ENCODE measurements at regions not wholly inside any gene's neighbourhood (a gene's known extent, or its start where the extent isn't known, plus 50 kb on each side); places are given as distances from the start of the nearest gene placed in this dataset.

GRCh38 chr2:103387888-103388287, 626.1 kb downstream of the TMEM182 start:
- Histone ChIP-seq H3K9me3 (replicated peaks; ENCODE audit: control insufficient read depth, insufficient read depth, low read length) (peaks cover 4% of the 10 kb centered on the region), H3K4me3 (replicated peaks in 1 of 3; ENCODE audit: insufficient read depth in 1 of 3, low read depth in 1 of 3, low read length in 3 of 3) (no peak overlapping the region), H3K9me1 (replicated peaks; ENCODE audit: control insufficient read depth, extremely low read depth, insufficient read depth, low read length) (no peaks in the 10 kb centered on the region), H3K79me2 (ENCODE audit: control insufficient read depth, insufficient read depth, low read length) (no peaks in the 10 kb centered on the region), H2AFZ (ENCODE audit: low read depth, low read length) (no peak overlapping the region), H3K27ac (ENCODE audit: insufficient read depth, low read depth, low read length) (no peak overlapping the region), H3K4me1 (ENCODE audit: control insufficient read depth, extremely low read depth, insufficient read depth, low read length) (no peaks in the 10 kb centered on the region), H3K9ac (replicated peaks; ENCODE audit: extremely low read depth, insufficient read depth, low read length) (no peak overlapping the region), H3K36me3 (ENCODE audit: control insufficient read depth in 2 of 2, extremely low read depth in 1 of 2, insufficient read depth in 2 of 2, low read length in 2 of 2) (no peaks in the 10 kb centered on the region), H3K27me3 (ENCODE audit: control insufficient read depth in 2 of 2, insufficient read depth in 2 of 2, low read length in 2 of 2) (no peaks in the 10 kb centered on the region), H4K20me1 (replicated peaks; ENCODE audit: control insufficient read depth, extremely low read depth, insufficient read depth, low read length) (no peaks in the 10 kb centered on the region), H3K4me2 (ENCODE audit: insufficient read depth, low read length) (no peak overlapping the region)
- BruUV-seq (replicated peaks), result no TSS peak
- POLR2A ChIA-PET, result no interaction called here
- no peak for FAIRE-seq
- intact Hi-C loops (cut with micrococcal nuclease), result no loop called here
- no peak for TF ChIP-seq POLR2AphosphoS5 (IDR thresholded peaks at IDR 0.05; ENCODE audit: insufficient read depth, low read depth, low read length)
- no peak for TF ChIP-seq POLR2A (IDR thresholded peaks at IDR 0.05; ENCODE audit: low read depth, low read length)
- no peak for TF ChIP-seq FOS (IDR thresholded peaks at IDR 0.05; ENCODE audit: borderline replicate concordance, insufficient read depth, low read length)
- no peak for TF ChIP-seq EZH2 (IDR thresholded peaks at IDR 0.05; ENCODE audit: borderline replicate concordance, low read depth, low read length, severe bottlenecking)
- dilution Hi-C loops (cut with MboI; ENCODE audit: extremely low pct_ligation_motif_present, low sequenced_read_pairs), result no loop called here
- no peak for DNase-seq (ENCODE audit: low read depth, low spot score)
- CTCF ChIA-PET, result no interaction called here

DNA sequence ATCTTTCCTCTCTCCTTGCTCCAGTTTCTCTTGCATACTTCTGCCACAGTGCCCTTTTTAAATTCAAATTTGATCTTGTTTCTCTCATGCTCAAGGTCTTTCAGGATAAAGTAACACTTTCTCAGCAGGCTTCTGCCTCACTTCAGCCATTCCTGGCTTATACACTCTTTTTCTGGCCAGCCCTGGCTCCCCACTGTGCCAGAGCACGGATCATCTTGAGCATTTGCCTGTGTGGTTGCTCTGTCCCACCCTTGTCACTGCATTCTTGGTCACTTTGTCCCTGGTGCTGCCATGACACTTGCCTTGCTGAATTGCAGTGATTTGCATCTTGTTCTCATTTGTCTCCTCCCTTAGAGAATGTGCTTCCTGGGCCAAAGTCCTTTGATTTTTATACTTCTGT, 634.3 kb downstream of the TMEM182 start:
- H2AFZ ChIP-seq (ENCODE audit: low read depth, low read length), result no peak overlapping the region
- H3K4me3 ChIP-seq (replicated peaks in 1 of 3; ENCODE audit: insufficient read depth in 1 of 3, low read depth in 1 of 3, low read length in 3 of 3), result no peak overlapping the region
- no peaks in the 10 kb centered on the region for H3K4me1 ChIP-seq (ENCODE audit: control insufficient read depth, extremely low read depth, insufficient read depth, low read length)
- no peaks in the 10 kb centered on the region for H4K20me1 ChIP-seq (replicated peaks; ENCODE audit: control insufficient read depth, extremely low read depth, insufficient read depth, low read length)
- intact Hi-C loops (cut with micrococcal nuclease) (no loop called here), dilution Hi-C loops (cut with MboI; ENCODE audit: extremely low pct_ligation_motif_present, low sequenced_read_pairs) (no loop called here)
- DNase-seq (ENCODE audit: low read depth, low spot score), result no peak
- no peaks in the 10 kb centered on the region for H3K79me2 ChIP-seq (ENCODE audit: control insufficient read depth, insufficient read depth, low read length)
- TF ChIP-seq FOS (IDR thresholded peaks at IDR 0.05; ENCODE audit: borderline replicate concordance, insufficient read depth, low read length) (no peak), MYC (IDR thresholded peaks at IDR 0.05; ENCODE audit: low read depth, low read length) (no peak), MAX (IDR thresholded peaks at IDR 0.05; ENCODE audit: insufficient read depth, insufficient read length) (no peak), POLR2AphosphoS5 (IDR thresholded peaks at IDR 0.05; ENCODE audit: insufficient read depth, low read depth, low read length) (no peak), POLR2A (IDR thresholded peaks at IDR 0.05; ENCODE audit: low read depth, low read length) (no peak), EZH2 (IDR thresholded peaks at IDR 0.05; ENCODE audit: borderline replicate concordance, low read depth, low read length, severe bottlenecking) (no peak), GATA2 (IDR thresholded peaks at IDR 0.05; ENCODE audit: insufficient read depth, insufficient read length, low read depth, low read length) (no peak), JUN (IDR thresholded peaks at IDR 0.05; ENCODE audit: borderline replicate concordance, insufficient read depth, insufficient read length, low read depth) (no peak)
- TF ChIP-seq, protein P1, sequence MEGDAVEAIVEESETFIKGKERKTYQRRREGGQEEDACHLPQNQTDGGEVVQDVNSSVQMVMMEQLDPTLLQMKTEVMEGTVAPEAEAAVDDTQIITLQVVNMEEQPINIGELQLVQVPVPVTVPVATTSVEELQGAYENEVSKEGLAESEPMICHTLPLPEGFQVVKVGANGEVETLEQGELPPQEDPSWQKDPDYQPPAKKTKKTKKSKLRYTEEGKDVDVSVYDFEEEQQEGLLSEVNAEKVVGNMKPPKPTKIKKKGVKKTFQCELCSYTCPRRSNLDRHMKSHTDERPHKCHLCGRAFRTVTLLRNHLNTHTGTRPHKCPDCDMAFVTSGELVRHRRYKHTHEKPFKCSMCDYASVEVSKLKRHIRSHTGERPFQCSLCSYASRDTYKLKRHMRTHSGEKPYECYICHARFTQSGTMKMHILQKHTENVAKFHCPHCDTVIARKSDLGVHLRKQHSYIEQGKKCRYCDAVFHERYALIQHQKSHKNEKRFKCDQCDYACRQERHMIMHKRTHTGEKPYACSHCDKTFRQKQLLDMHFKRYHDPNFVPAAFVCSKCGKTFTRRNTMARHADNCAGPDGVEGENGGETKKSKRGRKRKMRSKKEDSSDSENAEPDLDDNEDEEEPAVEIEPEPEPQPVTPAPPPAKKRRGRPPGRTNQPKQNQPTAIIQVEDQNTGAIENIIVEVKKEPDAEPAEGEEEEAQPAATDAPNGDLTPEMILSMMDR (IDR thresholded peaks at IDR 0.05; ENCODE audit: extremely low read depth in 1 of 2, insufficient read depth in 1 of 2, low read depth in 1 of 2, low read length in 2 of 2), result no peak
- CTCF ChIA-PET, result no interaction called here
- no TSS peak for BruUV-seq (replicated peaks)
- H3K9me3 ChIP-seq (replicated peaks; ENCODE audit: control insufficient read depth, insufficient read depth, low read length), result no peaks in the 10 kb centered on the region
- FAIRE-seq, result no peak
- H3K9ac ChIP-seq (replicated peaks; ENCODE audit: extremely low read depth, insufficient read depth, low read length), result no peak overlapping the region
- H3K36me3 ChIP-seq (ENCODE audit: control insufficient read depth in 2 of 2, extremely low read depth in 1 of 2, insufficient read depth in 2 of 2, low read length in 2 of 2), result no peaks in the 10 kb centered on the region
- POLR2A ChIA-PET, result no interaction called here
- no peaks in the 10 kb centered on the region for H3K27me3 ChIP-seq (ENCODE audit: control insufficient read depth in 2 of 2, insufficient read depth in 2 of 2, low read length in 2 of 2)
- no peaks in the 10 kb centered on the region for H3K9me1 ChIP-seq (replicated peaks; ENCODE audit: control insufficient read depth, extremely low read depth, insufficient read depth, low read length)
- no peak overlapping the region for H3K4me2 ChIP-seq (ENCODE audit: insufficient read depth, low read length)
- H3K27ac ChIP-seq (ENCODE audit: insufficient read depth, low read depth, low read length), result no peak overlapping the region

Data from endothelial cell of umbilical vein (primary cell).